GM10248 (cell line): ENCODE measurements at regions not wholly inside any gene's neighbourhood (a gene's known extent, or its start where the extent isn't known, plus 50 kb on each side); places are given as distances from the start of the nearest gene placed in this dataset.

Source experiments
- CTCF ChIA-PET: fragments of 300-600 bp; sonication (Branson Sonifier 250); formaldehyde crosslinking; extraction: SDS; loops from one replicate; lab custom pipeline; 2021; ENCODE audit warnings: antibody characterized with exemption; lab: Yijun Ruan, JAX
- POLR2A ChIA-PET: fragments of 350-650 bp; sonication (Branson Sonifier 250); formaldehyde crosslinking; extraction: SDS; loops from one replicate; lab custom pipeline; 2020; ENCODE audit warnings: antibody characterized with exemption; lab: Yijun Ruan, JAX
- DNase-seq: peaks from one replicate; pipeline ENCODE4 v3.0.0; 2012; ENCODE audit errors: extremely low spot score
- TF ChIP-seq, protein P1 (sequence below): IDR thresholded peaks from 2 replicates; pipeline ENCODE4 v1.5.1; 2012; ENCODE audit warnings: mild to moderate bottlenecking, low read depth; ENCODE audit errors: extremely low read depth, missing control alignments, control extremely low read depth

DNA sequence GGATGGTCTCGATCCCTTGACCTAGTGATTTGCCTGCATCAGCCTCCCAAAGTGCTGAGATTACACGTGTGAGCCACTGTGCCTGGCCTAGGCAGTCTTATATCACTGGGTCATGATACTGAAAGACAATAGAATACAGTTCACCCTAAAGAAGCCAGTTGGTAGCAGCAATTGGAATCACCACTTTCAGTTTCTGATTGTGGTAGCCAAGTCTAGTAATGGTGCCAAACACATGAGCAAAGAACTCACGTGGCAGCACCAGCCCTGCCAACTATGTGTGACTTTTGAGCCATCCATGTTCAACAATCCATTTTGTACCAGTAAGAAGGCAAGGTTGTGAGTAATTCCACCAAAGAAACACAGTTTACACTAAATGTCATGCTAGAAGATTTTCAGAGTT, 548.4 kb downstream of the KLHL13 start:
- CTCF ChIA-PET, result no interaction called here

DNA sequence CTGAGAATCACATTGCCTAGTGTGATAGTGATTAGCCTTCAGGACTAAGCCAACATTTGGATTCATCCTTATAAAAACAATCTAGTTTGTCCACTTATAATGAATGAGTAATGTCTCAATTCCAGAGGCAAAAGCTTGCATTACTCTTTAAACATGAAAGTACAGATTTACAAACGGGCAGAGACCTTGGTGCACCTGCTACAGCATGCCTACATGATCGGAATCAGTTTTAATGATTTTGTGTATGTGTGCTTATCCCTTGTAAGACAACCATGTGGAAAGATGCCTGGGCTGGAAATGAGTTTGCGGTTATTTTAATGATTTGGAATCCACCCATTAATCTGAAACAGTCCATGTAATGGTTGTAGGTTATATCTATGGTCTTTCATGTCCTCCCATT, 572.7 kb downstream of the KLHL13 start:
- DNase-seq, result no peak
- TF ChIP-seq, protein P1, sequence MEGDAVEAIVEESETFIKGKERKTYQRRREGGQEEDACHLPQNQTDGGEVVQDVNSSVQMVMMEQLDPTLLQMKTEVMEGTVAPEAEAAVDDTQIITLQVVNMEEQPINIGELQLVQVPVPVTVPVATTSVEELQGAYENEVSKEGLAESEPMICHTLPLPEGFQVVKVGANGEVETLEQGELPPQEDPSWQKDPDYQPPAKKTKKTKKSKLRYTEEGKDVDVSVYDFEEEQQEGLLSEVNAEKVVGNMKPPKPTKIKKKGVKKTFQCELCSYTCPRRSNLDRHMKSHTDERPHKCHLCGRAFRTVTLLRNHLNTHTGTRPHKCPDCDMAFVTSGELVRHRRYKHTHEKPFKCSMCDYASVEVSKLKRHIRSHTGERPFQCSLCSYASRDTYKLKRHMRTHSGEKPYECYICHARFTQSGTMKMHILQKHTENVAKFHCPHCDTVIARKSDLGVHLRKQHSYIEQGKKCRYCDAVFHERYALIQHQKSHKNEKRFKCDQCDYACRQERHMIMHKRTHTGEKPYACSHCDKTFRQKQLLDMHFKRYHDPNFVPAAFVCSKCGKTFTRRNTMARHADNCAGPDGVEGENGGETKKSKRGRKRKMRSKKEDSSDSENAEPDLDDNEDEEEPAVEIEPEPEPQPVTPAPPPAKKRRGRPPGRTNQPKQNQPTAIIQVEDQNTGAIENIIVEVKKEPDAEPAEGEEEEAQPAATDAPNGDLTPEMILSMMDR, result no peak
- CTCF ChIA-PET, result no interaction called here
- POLR2A ChIA-PET, result no interaction called here

More for the DNA sequence above, 548.4 kb downstream of the KLHL13 start:
- POLR2A ChIA-PET, result no interaction called here
- no peak for DNase-seq
- TF ChIP-seq, protein P1, result no peak

DNA sequence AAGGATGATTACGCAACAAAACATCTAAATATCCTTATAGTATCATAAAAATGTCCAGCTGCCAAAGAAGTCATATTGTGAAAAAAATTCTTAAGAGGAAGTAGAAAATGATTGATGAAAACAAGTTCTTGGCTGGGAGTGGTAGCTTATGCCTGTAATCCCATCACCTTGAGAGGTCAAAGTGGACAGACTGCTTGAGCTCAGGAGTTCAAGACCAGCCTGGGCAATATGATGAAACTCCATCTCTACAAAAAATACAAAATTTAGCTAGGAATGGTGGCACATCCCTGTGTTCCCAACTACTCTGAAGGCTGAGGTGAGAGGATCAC, 577.6 kb downstream of the KLHL13 start:
- ChIA-PET POLR2A (no interaction called here), CTCF (no interaction called here)
- TF ChIP-seq, protein P1, result no peak
- DNase-seq, result no peak

DNA sequence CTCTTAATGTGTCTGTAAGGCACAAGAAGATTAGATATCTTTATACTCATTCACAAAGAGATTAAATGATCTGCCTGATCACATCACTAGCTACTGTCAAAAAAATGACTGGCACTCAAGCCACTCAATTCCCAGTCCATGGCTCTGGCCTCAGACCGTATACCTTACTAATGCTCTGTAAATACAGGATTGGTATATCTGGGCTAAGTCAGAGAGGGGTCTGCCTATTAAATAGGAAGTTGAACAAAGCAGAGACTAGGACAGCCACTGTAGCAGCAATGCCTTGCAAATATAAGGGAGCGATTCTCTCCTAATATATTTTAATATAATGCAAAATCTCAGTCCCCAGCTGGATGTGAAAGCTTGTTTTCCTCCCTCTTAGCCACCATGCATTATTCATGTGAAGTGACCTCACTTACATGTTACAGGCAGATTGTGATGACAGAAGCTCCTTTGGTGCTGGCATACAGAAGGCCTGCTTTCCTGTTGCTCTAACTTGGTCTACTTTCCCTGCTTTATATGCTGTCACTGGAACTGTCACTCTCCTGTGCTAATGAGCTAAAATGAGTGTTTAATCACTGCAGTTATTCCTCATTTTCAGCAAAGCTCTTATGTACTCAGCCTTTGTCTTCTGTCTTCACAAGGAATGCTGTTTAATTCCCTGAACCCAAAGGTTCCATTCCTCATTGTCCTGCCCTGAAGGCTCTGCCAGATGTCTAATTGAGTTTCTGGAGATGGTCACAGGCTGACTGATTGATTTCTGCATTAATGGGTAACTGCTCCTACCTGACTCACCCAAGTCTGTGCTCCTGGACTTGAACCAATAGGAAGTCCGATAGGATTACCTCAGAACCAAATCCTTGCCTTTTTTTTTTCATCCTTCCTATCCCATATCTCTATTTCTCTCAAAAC, 578.2 kb downstream of the KLHL13 start:
- CTCF ChIA-PET, result no interaction called here
- POLR2A ChIA-PET, result no interaction called here
- DNase-seq, result no peak
- TF ChIP-seq, protein P1, result no peak

DNA sequence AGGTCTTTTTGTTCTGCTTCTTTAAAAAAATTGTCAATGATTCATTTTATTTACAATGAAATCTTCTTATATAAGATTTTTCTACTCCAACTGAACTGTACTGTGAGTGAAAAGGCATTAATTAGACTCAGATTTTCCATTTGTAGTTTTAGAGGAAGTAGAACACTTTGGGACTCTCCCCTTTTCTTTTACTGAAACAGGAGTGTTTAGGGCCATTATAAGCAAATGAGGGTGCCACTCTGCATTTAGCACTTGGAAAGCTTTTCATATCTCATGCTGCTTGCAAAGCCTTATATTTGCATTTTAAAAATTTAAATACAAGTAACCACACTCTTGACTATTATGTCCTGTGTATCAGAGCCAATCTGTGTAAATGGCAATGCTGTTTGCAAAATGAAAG, 584.3 kb downstream of the KLHL13 start:
- TF ChIP-seq, protein P1, result no peak
- POLR2A ChIA-PET, result no interaction called here
- CTCF ChIA-PET, result no interaction called here
- DNase-seq, result no peak

DNA sequence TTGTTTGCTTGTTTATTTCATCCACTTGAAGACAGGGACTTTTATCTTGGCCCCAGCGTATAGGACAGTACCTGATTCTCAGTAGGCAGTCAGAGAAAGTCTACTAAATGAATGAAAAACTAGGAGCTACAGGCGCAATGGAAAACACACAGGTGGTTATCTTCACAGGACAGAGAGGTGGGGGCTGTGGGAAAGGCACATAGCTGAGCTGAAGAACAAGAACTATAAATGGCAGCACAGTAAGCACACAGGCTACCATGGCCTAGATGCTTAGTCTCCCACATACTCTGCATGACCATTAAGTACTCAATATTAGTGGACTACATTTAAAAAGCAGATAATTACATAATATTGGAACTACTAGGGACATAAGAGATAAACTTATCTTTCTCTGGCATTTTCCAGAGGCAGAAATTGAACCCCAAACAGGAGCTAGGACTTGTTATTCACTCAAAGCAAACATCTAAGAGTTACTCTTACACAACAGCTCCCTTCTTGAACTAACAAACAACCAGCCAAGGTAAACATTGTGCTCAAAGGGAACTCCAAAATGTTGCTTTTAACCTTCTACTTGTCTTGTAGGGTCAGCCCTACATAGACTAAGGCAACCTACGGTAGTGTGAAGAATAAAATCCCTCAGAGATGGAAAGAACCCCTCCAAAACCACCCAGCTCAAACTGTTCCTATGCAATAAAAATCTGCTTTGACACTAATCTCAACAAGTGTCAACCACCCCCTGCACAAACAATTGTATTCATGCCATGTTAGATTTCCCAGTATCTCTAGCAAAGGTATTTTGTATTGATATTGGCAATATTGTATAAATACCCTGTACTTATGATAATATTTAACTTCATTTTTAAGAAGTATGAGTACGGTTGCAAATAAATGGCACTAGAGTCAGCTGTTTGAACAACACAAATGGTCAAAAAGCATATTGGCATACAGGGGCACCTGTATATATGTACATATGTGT, 593.6 kb downstream of the KLHL13 start:
- ChIA-PET CTCF (no interaction called here), POLR2A (no interaction called here)
- TF ChIP-seq, protein P1, result no peak
- DNase-seq, result no peak
